COLO668 (cell line): ENCODE measurements at regions not wholly inside any gene's neighbourhood (a gene's known extent, or its start where the extent isn't known, plus 50 kb on each side); places are given as distances from the start of the nearest gene placed in this dataset.
"Not testable (repeated sequence)": the region's sequence is repeated elsewhere in the genome, so short reads cannot be mapped to it uniquely, and the experiment has no call there.

ENCODE experiments used
- DNase-seq: peaks from one replicate; lab custom pipeline; 2025; ENCODE audit not compliant: unreplicated experiment; lab: John Stamatoyannopoulos, UW

DNA sequence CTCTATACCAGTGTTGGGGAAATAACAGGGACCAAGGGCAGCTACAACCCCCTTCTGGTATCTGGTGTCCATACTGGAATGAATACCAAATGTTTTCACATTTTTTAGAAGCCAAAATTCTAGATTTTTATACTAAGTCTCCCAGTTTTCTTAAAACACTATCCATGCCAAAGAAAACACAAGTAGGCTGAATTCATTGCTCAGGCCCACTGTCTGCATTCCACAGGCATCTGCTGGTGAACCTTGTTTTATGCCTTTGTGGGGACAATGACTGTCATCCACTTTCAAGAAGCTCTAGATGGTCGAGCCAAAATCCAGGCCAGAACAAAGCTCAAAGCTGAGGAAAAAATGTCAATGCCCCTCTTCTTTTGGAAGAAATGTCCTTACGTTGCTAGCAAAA is 213.4 kb upstream of the RASGEF1B start:
- no peak for DNase-seq

DNA sequence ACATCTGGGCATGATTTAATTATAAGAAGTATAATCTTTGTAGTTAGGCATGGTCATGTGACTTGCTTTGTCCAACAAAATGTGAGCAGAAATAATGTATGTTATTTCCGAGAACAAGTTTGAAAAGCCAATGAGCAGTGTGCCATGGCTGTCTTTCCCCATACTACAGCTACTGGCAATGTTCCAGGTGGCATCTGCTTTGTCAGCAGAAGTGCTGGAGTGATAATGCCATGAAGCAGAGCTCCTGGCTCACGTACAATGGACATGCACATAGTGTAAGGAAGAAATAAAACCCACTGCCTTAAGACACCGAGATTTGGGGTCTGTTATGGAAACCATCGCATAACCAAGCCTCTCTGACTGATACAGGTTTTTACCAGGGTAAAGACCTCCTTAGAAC is 212.6 kb upstream of the RASGEF1B start:
- DNase-seq = peak; percentile 37

DNA sequence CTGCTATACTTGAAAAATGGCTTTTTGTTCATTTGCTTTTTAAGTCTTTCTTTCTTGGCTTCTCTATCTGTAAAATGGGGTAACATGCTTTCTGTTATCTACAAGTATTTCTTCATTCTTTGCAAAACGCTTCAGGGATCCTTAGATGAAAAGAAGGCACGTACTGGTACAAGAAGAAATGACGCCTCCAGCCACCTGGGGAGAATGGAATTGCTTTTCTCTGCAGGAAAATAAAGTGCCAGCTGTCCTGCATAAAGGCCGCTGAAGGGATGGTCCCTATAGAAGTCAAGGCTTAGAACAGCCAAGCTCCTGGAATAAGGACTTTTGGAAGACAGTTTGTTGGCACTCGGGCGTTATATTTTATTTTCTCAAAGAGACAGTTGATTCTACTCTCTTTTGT is 210.8 kb upstream of the RASGEF1B start:
- no peak for DNase-seq

DNA sequence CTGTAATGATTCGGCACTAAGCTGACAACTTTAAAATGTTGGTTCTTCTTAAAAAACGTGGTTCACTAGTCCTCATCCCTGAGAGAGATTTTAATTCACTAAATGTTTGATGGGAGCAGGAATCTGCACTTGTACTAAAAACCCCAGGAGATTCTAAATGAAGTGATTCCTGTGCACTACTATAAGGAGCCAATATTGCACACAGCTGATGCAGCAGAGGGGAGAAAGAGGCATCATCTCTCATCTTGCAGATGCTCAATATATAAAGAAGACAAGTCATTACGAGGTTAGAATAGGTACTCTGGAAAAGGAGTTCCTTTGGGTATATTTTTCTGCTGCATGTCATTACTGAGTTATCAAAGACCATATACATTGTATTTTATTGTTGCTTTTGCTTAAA is 207.6 kb upstream of the RASGEF1B start:
- no peak for DNase-seq

DNA sequence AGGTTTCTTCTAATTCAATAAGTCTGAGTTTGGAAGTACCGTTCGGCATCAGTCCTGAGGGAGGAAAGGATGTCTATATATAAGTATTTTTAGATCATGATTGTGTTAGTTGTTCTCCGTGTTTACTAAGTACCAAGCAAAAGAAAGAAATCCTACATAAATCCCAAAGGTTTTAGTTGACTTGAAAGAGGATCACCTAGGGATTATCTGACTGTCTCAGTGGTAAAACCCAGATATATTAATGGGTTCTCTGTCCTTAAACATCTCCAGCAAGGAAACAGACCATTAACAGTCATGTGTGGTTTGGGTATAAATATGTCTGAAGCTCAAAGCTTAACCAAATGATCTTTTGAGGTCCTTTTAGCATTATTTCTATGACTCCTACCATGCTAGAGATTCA is 207.1 kb upstream of the RASGEF1B start:
- DNase-seq = no peak

DNA sequence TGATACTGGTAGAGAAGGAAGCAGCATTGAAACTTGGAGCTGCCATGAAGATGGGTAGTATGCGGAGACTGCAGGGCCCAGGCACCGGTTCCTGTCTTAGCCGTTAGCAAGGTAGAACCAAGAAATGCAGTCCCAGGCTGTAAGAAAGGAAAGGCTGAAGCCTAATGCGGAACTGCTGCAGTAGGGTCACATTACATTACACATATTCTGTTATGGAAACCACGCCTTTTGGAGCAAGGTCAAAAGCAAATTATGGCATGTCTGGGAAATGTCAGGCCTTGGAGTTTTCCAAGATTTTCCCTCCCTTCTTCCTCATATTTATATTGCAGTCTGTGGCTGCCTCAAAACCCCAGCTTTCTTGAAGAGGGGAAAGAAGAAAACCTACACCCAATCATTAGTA is 204.8 kb upstream of the RASGEF1B start:
- no peak for DNase-seq

DNA sequence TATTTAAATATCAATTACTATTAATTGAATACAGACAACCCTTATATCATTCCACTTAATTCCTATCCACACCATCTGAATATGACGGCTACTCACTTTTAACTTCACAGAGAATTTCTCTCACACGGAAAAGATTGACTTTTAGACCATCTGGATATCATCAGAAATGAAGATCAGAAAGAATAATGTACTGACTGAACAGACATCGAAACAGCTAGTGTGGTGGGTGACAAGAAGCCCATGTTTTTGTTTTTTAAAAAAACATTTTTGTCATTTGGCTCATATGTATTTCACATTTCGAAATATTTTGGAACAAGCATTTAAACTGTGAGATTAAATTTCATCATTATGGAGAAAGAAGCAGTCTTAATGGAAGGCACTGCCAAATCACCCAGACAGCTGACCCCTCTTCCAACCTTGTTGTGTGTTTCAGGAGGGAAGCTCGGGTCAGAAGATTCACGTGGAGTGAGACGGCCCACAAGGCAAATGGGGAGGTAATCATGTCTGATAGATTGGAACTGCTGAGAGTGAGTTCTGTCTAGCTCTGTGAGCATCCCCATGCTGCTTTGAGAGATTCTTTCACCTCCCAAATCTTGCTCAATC is 204.2 kb upstream of the RASGEF1B start:
- no peak for DNase-seq

DNA sequence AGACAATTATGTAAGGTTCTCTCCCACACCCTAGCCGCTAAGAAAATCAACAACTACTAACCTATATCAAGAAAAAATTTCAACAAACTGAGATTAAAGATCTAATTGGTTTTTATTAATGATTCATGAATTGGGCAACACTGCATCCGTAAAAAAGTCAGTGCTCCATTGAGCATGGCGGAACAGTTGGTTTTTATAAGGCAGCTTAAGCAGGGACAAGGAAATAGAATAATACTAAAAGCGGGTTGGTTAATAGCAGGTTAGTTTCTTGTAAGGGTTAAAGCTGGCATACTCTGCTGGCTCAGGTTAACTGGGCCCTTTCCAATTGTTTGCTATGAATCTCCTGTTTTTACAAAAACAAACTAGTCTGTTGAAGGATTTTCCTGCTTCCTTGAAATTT is 202.3 kb upstream of the RASGEF1B start:
- no peak for DNase-seq

DNA sequence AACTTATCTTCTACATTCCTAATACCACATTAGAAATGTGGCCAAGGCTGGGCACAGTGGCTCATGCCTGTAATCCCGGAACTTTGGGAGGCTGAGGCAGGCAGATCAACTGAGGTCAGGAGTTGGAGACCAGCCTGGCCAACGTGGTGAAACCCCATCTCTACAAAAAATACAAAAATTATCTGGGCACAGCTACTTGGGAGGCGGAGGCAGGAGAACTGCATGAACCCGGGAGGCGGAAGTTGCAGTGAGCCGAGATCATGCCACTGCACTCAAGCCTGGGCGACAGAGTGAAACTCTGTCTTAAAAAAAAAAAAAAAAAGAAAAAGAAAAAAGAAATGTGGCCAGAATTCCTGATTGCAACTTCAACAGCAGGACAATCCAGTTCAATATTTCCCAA is 196.6 kb upstream of the RASGEF1B start:
- DNase-seq = not testable (repeated sequence)

DNA sequence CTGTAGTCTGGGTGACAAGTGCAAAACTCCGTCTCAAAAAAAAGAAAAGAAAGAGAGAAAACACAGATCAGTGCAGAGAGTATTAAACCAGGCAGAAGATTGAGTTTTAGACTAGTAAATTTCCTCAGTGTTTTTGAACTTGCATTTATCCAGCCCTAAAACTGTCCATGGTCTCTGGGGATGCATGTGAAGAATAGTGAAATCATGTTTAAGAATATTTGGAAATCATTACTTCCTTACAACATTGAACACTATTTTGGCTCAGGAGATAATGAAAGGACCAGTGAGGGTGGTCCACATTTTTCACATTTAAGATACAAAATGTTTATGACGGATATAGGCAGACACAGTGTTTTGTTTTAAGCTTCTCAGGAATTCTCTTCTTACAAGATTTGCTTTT is 195.8 kb upstream of the RASGEF1B start:
- DNase-seq = no peak

DNA sequence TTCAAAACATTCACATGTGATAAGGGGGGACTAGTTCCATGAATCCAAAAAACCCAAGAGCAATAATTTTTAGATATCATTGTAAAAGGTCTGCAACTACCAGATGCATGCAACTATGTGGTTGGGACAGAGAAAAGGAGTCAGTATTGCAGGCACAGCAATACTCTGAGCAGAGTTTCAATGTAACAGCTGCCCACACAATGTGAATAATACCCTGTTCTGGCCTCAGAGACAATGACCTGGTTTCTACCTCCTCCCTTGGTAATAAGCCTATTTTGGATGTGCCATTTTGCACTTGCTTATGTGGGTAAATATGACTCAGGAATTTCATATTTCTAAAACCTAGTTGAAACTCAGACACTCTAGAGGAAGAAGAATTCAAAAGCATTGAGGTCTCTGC is 194.8 kb upstream of the RASGEF1B start:
- DNase-seq = no peak

DNA sequence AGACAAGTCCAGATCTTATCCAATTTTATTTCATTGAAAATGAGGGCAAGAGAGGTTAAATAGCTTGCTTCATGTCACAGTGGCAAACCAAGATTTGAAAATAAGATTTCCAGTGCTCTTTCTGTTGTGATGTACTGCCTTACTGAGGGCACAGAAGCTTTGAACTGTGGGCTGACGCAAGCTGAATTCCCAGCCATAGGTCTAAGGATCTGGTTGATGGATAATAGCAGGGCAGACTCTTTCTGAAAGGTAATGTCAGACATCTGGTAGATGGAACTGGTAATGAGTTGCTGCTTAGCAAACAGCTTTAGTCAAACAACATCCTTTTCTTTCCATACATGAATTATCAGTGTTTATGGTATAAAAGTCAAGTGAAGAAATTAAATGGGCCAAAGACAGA is 193.9 kb upstream of the RASGEF1B start:
- DNase-seq = no peak

DNA sequence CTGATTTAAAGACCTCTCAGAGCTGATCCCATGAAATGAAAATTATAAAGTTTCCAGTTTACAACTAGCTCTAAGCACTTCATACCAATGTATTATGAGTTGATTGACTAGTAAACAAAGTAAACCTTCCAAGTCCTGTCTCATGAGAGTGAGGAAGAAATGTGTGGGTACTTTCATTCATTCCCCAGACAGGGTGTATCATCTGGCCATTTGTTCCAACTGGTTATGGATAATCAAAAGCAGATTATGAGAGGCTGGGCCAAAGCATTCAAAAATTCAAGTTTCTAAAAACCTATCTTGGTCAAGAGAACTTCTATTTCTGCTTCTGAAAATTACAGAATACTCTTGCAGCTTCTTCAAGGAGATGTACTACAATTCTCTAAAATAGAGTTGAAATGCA is 193.3 kb upstream of the RASGEF1B start:
- no peak for DNase-seq

DNA sequence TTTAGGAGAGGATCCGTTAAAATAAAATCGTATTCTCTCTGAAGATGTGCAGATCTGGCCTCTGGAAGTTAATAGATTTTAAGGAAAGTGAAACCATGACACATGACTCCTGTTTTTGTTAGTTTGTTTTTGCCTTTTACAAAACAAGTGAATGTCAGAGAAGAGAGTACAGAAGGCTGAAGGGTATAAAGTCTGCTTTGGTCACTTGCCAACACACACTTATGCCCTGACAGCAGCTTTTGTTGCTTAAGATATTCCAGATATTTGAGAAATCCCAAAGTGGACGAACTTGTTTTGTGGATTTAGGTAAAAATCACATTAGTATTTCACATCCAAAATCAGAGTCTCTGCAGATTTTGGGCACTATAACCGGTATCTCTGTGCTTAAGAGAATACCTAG is 192.4 kb upstream of the RASGEF1B start:
- DNase-seq = no peak

DNA sequence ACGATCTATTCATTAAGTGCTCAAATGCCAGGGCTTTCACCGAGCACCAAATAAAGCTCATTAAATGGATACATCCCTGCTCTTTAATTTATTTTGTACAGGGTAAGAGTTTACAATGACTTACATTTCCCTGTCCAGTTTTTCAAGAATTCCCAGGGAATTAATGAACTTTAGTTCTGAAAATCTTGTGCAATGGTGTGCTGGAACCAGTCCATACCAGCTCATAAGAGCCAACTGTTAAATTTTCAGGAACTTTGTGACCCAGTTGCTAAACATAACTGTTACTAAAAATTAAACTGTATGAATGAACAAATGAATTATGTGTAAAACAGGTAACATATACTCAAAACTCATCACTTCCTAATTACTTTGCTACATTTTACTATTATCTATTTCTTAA is 191.7 kb upstream of the RASGEF1B start:
- no peak for DNase-seq

DNA sequence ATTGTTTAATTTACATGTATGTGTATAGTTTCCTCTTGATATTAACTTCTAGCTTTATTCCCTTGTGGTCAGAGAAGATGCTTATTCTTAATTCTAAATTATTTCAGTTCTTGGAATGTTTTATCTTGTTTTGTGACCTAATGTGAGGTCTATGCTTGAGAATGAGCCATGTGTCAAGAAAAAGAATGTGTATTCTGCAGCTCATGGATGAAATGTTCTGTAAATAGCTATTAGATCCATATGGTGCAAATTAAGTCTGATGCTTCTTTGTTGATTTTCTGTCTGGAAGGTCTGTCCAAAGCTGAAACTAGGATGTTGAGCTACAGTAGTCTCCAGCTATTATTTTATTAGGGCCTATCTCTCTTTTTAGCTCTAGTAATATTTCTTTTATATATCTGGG is 187.3 kb upstream of the RASGEF1B start:
- no peak for DNase-seq

DNA sequence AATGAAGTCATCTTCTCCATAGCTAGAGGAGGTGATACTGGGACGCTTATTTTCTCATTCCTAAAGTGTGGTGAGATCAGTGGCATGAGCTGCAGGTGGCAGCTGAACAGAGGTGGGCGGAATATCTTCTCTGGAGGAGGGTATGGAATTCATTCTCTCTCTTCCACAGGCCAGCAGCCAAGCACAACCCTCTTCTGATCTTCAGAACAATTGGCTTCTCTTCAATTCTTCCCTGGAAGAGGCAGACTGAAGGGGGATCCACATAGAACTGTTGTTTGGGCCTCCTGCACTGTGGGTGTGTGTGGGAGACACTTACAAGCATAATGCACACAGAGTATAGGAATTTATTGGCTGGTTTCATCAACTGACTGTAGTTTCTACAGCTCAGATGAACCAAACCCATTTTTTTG is 180.4 kb upstream of the RASGEF1B start:
- no peak for DNase-seq

DNA sequence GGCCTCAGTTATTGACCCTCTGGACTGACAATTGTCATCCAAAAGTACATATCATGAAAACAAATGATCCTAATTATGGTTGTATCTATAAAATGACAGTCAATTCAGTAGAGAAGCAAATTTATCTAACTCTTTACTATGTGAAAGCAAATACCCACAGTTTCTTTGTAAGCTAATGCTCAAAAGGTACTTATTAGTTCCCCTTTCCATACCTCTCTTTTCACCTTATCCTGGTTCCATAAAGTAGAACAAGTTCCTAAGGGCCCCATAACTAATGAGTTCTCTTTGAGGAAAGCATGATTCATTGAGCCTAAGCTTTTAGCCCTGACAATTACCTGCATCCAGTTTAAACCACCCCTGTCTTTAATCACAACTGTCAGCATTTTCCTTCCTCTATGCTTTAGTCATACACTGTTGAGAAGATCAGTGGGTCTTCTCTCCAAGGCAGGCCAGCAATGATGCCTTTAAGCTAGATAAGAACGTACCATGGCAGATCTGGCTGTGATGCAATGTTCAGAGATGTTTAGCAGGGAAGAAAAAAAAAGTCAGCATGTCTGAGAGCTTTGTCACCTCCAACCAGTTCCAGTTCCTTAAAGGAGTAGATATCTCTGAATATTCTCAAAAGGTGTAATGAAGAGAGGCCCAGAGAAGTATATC is 179.7 kb upstream of the RASGEF1B start:
- DNase-seq = peak; percentile 12

DNA sequence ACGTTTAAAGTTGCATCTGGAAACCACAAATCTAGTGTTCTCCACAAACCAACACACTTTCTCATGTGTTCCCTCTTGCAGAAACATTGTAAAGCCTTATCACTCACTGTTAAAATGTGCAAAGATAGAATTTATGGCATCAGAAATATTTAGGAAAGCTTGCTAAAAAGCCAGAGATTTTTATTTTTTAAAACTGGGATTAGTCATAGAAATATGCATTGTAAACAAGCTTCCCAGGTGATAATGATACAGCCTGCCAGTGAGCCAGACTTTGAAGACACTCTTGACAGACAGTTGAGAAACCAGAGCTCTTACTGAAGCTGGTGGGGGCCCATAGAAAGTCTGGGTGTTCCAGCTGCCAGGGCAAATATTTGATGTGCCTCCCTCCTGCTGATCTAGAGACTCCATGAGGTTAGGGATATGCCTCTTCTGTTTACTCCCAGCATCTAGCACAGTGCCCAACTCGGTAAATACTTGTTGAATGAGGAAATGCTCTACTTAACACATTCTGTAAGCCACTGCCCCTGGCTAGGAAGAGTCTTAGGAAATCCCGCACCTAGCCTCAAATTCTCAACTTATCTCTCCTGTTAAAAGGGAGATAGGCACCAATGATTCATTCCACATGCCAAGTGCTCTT is 179.0 kb upstream of the RASGEF1B start:
- peak; percentile 71 for DNase-seq

DNA sequence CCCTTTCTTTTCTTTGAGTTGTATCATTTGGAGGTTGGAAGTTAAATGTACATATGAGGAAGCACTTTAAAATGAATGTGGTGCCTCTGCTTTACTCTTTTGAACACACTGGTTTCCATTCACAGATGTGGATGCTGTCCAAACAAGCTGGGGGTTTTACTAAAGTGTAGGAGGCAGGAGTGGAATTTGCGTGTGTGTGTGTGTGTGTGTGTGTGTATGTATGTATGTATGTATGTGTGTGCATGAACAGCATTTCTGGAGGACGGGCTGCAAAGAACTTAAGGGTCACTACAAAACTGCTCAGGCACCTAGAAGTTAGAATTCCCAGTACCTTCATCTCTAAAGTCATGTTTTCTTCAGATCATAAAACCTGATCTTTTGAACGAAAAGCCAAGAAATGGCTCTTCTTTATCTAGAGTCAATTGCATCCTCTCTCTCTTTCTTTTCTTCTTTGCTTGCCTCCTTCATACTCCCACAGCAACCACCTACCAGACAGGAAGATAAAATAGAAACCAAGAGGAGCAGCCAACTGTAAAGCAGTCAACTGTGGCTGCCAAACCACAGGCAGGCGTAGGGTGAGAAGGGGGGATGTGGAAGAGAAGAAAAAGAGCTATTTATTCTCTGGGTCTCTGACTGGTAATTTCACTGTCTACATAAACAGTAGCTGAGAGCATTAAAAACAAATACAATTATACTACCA is 177.0 kb upstream of the RASGEF1B start:
- peak; percentile 16 for DNase-seq

DNA sequence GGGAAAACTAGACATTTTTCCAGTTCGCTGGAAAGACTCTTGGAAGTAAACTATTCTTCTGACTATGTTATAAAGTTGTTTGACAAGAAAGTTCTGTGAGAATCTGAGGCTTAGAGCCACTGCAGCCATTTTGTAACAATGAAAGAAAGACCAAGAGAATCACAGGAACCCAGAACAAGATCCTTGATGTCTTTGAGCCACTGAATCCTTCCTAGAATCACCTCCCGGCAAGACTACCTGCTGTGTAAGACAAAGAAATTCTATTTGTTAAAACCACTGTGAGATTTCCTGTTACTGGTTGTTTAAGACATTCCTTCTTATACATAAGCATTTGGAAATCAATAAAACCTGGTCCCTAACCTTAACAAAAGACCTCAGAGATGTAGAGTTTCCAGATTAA is 175.7 kb upstream of the RASGEF1B start:
- DNase-seq = no peak

DNA sequence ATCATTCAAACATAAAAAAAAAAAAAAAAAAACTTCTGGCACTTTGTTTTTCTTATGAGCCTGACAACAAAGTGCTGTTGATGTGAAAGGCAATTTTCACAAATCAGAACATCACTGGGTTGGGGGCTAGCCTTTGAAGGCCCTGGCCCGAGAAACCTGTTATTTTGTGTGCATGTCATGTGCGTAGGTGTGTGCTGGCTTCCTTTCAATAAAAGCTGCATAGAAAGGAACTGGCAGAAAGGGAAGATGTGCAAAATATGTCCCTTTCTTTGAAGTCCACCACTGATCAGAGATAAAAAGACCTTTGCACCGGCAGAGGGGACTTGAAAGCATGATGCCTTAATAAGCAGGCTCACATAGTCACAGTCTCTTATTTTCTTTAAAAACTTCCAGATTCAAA is 170.8 kb upstream of the RASGEF1B start:
- DNase-seq = no peak
